Left lung (tissue), 4 donors: ENCODE measurements at regions not wholly inside any gene's neighbourhood (a gene's known extent, or its start where the extent isn't known, plus 50 kb on each side); places are given as distances from the start of the nearest gene placed in this dataset.
"Not testable (repeated sequence)": the region's sequence is repeated elsewhere in the genome, so short reads cannot be mapped to it uniquely, and the experiment has no call there.

Source experiments
- ATAC-seq: fragments of 200-7000 bp; cut with Tn5 transposase; one replicate; pipeline ENCODE4 v1.9.1; 2020; ENCODE audit warnings: moderate library complexity
- DNase-seq, 4 donors: peaks; one replicate each; pipeline ENCODE4 v3.0.0-alpha.2; 2013 to 2020
- H3K27ac ChIP-seq, 2 donors: fragments of 200-600 bp; sonication (generic) in 1 of 2; one replicate each; pipeline versions ENCODE4 v1.5.0 to v1.8.0; 2020 to 2021
- H3K27me3 ChIP-seq, 2 donors: fragments of 200-600 bp; sonication (generic) in 1 of 2; one replicate each; pipeline versions ENCODE4 v1.5.0 to v1.8.0; 2020 to 2021
- H3K36me3 ChIP-seq, 2 donors: fragments of 200-600 bp; sonication (generic) in 1 of 2; one replicate each; pipeline versions ENCODE4 v1.5.0 to v1.8.0; 2020 to 2021
- H3K4me1 ChIP-seq, 2 donors: fragments of 200-600 bp; one replicate each; pipeline ENCODE4 v1.8.0; 2021
- H3K4me3 ChIP-seq, 2 donors: fragments of 200-600 bp; sonication (generic) in 1 of 2; one replicate each; pipeline versions ENCODE4 v1.5.0 to v1.8.0; 2020 to 2021; ENCODE audit warnings: mild to moderate bottlenecking in 1 of 2
- H3K9me3 ChIP-seq, 2 donors: fragments of 200-600 bp; sonication (generic) in 1 of 2; one replicate each; pipeline versions ENCODE4 v1.5.0 to v1.8.0; 2020 to 2021
- intact Hi-C, 2 donors: fragments of 100-400 bp; cut with DNase I; formaldehyde crosslinking; loops; one replicate each; pipeline versions ENCODE4 v1.11.2 to v1.14.2; 2022
- donor health status: DM: no; HTN: yes; CAD: no.
- donor health status: DM: no; HTN: no; CAD: no.

DNA sequence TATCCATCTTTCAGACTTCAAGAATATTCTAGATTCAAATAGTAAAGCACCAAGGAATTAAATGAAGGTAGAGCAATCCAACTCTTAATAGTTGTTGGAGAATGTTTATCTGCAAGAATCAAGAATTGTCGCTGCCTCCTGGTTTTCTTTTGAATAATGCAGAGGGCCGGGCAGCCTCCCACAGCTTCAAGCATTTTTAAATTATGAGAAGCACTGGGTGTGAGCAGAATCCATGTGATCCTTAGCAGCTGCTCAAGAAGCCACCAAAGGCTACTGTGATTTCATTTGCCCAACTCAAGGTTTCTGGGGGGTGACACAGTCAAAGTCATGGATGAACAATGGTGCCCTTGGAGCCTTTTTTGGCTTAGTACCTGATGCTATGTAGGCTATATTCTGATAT is 374.9 kb downstream of the BCL2L11 start:
- peak; percentile 20 for ATAC-seq

DNA sequence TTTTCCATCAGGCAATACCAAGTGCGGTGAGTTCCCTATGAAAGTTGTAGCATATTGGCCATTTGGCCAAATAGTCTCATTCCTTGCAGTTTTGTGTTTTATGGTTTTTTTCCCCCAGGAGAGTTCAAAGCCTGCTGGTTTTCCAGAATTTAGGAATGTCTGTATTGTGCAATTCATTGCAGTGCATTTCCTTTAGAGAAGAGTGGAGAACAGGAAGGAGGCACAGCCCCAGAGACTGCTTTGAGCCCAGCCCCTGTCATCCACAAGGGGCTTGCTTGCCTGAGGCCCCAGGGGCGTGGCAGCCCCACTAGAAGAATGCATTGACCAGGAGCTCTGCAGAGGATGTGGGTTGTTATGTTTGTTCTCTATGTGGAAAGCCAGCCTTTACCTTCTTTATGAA is 375.5 kb downstream of the BCL2L11 start:
- H3K4me1 ChIP-seq = peaks cover 5 to 12% of the 10 kb centered on the region in 2 donors
- H3K9me3 ChIP-seq, DNase-seq, H3K4me3 ChIP-seq, ATAC-seq, H3K36me3 ChIP-seq, intact Hi-C loops, H3K27me3 ChIP-seq: not testable (repeated sequence)
- H3K27ac ChIP-seq = peak overlapping the region; percentile 48 to 58

More for the DNA sequence above, 374.9 kb downstream of the BCL2L11 start:
- H3K9me3 ChIP-seq, intact Hi-C loops, DNase-seq, H3K27me3 ChIP-seq, H3K36me3 ChIP-seq, H3K4me3 ChIP-seq: not testable (repeated sequence)
- peak overlapping the region; percentile 48 to 58 for H3K27ac ChIP-seq
- H3K4me1 ChIP-seq = peaks cover 5 to 12% of the 10 kb centered on the region in 2 donors

DNA sequence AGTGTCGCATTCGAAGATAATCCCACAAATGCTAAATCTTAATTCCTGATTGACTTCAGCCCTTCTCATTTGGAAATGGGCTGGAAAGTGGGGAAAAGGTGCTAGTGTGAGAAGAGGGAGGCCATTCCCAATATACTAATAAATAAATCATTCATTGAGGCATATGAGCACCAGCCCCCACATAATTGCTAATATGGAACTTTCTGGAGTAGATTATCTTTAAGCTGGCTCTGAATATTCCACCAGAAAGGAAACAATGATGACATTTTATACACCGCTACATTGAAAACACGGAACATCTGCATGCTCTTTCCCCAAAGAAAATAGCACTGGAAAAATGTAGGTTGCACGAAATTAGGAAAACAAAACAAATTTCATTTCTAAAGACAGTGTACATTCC is 376.1 kb downstream of the BCL2L11 start:
- H3K9me3 ChIP-seq, H3K27ac ChIP-seq, H3K4me3 ChIP-seq, DNase-seq, H3K36me3 ChIP-seq, intact Hi-C loops, H3K27me3 ChIP-seq, ATAC-seq: not testable (repeated sequence)
- peaks cover 5 to 12% of the 10 kb centered on the region in 2 donors for H3K4me1 ChIP-seq

DNA sequence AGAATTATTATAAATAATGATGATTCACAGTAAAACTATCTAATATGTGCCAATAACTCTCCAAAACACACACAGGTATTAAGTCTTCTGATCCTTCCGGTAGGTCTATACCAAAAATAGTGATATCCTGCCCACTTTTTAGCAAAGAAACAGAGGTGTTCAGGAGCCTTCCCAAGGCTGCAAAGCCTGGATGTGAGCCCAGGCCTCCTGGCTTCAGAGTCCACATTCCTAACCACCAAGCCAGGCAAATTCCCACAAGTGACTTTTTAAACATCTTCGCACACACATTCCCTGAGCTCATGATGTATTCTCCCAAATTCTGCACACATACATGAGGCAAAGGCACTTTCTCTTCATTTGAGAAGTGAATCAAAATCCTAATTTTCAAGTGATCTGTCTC is 376.6 kb downstream of the BCL2L11 start:
- intact Hi-C loops, ATAC-seq, H3K9me3 ChIP-seq, H3K27ac ChIP-seq, H3K27me3 ChIP-seq, DNase-seq, H3K36me3 ChIP-seq, H3K4me3 ChIP-seq: not testable (repeated sequence)
- H3K4me1 ChIP-seq = peaks cover 5 to 12% of the 10 kb centered on the region in 2 donors

DNA sequence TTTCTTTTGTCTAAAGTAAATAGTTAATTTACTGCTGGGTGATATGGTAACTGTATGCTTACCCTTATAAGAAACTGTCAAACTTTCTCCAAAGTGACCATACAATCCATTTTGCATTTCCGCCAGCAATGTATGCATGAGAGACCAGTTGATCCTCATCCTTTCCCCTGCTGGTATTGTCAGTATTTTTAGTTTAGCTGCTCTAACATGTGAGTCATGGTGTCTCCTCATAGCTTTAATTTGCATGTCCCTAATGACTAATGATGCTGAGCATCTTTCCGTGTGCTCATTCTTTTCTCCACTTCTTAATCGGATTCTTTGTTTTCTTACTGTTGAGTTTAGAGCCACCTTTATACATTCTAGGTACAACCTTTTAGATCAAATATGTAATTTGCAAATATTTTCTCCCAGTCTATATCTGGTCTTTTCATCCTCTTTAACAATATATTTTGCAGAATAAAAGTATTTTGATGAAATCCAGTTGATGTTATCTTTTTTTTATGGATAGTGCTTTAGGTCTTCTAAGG is 379.9 kb downstream of the BCL2L11 start:
- H3K27me3 ChIP-seq, intact Hi-C loops, H3K9me3 ChIP-seq, DNase-seq, H3K27ac ChIP-seq, H3K36me3 ChIP-seq, ATAC-seq, H3K4me3 ChIP-seq, H3K4me1 ChIP-seq: not testable (repeated sequence)

DNA sequence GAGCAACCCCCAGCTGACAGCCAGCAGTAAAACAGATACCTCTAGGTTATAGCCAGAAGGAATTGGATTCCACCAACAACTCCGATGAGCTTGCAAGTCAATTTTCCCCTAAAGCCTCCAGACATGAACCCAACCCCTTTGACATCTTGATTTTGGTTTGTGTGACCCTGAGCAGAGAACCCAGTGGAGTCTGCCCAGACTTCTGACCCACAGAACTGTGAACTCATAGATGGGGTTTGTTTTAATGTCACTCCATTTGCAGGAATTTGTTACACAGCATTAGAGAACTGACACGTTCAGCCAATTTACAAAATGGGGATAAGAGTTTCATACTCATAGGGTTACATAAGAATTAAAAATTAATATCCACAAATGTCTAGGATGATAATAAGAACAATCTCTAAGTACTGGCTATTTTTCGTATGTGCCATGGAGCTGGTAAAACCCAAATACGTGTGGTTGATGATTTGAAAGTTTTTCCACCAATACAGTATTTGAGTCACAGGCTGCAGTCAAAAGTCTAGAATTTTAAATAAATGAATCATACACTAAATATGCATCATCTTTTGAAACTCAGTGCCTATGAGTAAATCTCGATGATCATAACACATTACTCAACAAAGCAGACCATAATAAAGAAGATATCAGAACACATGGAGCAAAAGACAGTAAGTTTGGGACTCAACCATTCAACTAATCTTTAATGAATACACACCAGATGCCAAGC is 380.0 kb downstream of the ANAPC1 start:
- H3K27ac ChIP-seq, H3K9me3 ChIP-seq, intact Hi-C loops, H3K4me3 ChIP-seq, DNase-seq, H3K27me3 ChIP-seq, H3K36me3 ChIP-seq, H3K4me1 ChIP-seq: not testable (repeated sequence)
- ATAC-seq = peak; percentile 33

DNA sequence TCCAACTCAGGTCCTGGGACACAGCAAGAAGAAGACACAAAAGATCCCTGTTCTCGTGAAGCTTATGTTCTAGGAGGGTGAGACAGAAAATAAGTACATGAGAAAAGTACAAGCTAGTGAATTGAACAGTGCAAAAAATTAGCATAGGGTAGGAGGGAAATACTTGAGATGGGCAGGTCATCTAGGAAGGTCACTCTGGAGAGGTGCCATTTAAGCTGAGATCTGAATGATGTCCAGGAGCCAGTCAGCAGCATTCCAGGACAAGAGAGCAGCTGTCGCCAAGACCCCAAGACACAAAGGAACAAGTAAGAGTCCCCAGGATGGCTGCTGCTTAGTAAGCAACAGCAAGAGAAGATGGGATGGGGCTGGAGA is 379.4 kb downstream of the ANAPC1 start:
- H3K4me1 ChIP-seq, H3K4me3 ChIP-seq, ATAC-seq, H3K9me3 ChIP-seq, intact Hi-C loops, DNase-seq, H3K27me3 ChIP-seq, H3K27ac ChIP-seq, H3K36me3 ChIP-seq: not testable (repeated sequence)

DNA sequence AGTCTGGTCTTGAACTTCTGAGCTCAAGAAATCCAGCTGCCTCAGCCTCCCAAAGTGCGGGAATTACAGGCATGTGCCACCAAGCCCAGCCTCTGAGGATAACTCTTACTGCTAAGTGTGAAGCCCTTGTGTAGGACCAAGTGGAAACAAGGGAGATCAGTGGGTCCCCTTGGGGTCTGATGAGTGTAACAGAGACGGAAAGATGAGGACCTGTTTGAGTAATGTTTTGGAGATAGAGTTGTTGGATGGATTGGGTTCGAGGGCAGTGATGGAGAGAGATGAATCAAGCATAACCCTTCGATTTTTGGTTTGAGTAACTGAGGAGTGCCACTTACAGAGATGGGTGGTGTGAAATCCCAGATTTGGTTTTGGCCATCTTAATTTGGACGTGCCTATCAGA is 378.7 kb downstream of the ANAPC1 start:
- intact Hi-C loops = not testable (repeated sequence)

DNA sequence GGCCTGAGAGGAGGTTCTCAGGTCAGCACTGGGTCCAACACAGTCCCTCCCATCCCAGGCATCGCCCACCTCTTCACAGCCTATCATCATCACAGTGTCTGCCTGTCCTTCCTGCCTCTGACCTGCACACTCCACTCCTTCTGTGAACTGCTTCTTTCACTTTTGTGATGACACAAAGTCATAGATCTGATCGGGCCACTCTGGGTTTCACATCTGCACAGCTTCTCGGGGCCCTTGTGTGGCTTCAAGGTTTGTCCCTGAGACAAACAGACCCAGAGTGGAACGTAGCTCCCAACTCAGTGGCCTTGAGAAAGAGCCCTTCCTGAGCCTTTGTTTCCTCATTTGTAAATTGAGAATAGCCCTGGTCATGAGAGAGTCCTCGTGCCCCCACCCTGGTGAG is 377.1 kb downstream of the ANAPC1 start:
- H3K4me1 ChIP-seq, H3K27ac ChIP-seq, H3K4me3 ChIP-seq, H3K27me3 ChIP-seq, ATAC-seq, DNase-seq, intact Hi-C loops, H3K36me3 ChIP-seq, H3K9me3 ChIP-seq: not testable (repeated sequence)

More for the DNA sequence above, 378.7 kb downstream of the ANAPC1 start:
- not testable (repeated sequence) for DNase-seq, H3K36me3 ChIP-seq, H3K9me3 ChIP-seq, ATAC-seq, H3K27me3 ChIP-seq, H3K4me3 ChIP-seq, H3K4me1 ChIP-seq, H3K27ac ChIP-seq

DNA sequence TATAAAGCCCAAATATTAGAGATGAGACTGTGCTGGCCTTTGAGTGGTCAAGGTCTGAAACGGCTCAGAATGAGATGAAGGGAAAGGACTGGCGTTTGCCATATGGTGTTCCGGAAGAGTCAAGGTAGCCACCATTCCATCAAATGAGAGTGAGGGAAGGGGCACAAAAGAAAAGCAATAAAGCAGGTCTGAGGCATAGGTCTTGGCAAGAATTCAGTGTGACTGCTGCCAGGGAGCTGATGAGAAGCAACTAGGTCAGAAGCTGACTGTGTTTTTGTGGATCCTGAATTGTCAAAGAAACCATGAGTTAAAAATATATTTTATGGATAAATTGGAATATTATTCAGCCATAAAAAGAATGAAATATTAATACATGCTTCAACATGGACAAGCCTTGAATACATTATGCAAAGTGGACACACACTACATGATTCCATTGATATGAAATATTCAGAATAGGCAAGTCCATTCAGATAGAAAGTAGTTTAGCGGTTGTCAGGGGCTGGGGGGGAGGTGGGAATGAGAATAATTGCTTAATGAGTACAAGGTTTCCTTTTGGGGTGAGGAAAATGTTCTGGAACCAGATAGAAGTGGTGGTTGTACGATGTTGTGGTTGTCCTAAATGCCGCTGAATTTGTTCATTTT is 374.6 kb downstream of the ANAPC1 start:
- intact Hi-C loops, H3K36me3 ChIP-seq, H3K4me1 ChIP-seq, H3K4me3 ChIP-seq, H3K27me3 ChIP-seq, H3K27ac ChIP-seq, ATAC-seq, H3K9me3 ChIP-seq, DNase-seq: not testable (repeated sequence)

DNA sequence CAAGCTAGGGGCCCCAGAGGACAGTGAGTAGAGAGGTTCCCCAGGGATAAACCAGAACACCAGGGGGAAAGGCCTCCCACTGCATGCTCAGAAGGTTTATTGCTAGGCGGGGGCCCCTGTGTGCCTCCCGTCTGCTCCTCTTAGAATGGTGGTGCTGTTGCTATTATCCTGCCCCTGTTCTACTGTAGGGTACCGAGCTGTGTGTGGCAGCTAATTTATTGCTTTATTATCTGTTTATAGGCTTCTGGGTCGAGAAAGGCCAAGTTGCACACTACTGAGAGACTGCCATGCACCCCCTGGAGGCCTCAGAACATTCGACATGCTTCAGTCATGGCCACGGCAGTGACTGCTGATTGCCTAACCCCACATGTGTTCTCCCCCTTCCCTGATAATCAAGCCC is 373.6 kb downstream of the ANAPC1 start:
- H3K9me3 ChIP-seq, H3K4me1 ChIP-seq, DNase-seq, H3K27ac ChIP-seq, H3K36me3 ChIP-seq, H3K4me3 ChIP-seq, intact Hi-C loops, ATAC-seq, H3K27me3 ChIP-seq: not testable (repeated sequence)

DNA sequence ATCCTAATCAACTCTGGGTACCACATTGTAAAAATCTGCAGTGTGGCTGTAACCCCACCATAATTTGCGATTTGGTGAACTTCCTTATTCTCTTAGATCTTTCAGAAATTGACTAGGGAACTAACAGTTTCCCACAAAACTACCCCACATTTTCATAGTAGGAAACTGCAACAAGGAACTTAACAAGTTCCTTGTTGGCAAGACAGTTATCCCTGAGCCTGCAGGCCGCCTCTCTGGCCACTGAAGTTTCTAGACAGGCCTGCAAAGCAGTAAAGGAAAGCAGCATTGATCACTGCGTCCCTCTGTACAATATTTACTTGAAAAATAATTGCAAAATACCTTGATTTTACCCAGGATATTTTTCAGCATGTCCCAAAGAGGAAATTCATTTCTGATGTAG is 372.9 kb downstream of the ANAPC1 start:
- peak overlapping the region in 1 of 2 donors; percentile 37 for H3K27ac ChIP-seq
- H3K4me3 ChIP-seq, ATAC-seq, H3K9me3 ChIP-seq, H3K36me3 ChIP-seq, H3K4me1 ChIP-seq, H3K27me3 ChIP-seq, intact Hi-C loops: not testable (repeated sequence)
- DNase-seq = peak in 1 of 4 donors; percentile 65

DNA sequence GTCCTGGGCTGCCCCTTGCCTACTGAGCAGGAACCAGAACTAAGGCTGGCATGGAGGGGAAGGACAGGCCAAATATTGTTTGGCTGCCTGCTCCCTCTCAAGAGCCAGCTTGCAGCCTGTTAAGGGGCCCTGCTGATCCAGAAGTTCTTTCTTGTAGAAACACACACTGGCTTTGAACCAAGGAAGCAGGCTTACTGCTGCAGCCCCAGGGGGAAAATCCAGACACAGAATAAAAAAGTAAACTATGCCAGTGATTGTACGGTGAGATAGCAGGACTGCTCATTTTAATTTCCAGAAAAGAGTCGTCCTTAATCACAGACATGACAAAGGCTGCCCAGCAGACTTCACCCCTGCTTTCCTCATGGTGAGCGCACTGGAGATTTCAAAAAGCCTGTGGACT is 371.6 kb downstream of the ANAPC1 start:
- H3K4me1 ChIP-seq, DNase-seq, intact Hi-C loops, H3K4me3 ChIP-seq, H3K9me3 ChIP-seq, H3K27me3 ChIP-seq, H3K36me3 ChIP-seq, H3K27ac ChIP-seq: not testable (repeated sequence)
- peak; percentile 44 for ATAC-seq
